ENCODE measurements at regions not wholly inside any gene's neighbourhood (a gene's known extent, or its start where the extent isn't known, plus 50 kb on each side); places are given as distances from the start of the nearest gene placed in this dataset.
"Not testable (repeated sequence)": the region's sequence is repeated elsewhere in the genome, so short reads cannot be mapped to it uniquely, and the experiment has no call there.

DNA sequence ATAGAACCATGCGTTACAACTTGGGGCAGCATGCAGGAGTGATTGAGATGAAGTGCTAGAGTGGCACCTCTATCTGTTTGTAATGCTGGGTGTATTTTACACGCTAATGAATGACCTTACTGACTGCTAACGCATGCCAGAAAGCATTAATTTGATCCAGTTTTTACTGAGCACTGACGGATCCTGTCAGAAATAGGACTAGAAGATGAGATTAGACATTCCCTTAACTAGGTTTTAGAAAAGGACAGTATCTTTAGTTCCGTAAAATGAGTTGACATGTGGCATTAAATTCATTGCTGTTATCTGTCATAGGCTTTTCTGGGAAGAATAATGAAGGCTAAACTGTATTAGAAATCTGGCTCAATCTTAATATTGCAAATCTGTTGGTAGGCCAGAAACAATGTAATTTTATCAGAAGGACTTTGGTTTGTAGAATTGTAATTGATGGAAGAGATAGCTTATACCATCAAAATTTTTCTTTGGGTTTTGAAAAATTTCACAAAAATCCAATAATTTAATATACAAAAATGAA lies 140.4 kb upstream of the WDFY3 start:
- no peak for FAIRE-seq

DNA sequence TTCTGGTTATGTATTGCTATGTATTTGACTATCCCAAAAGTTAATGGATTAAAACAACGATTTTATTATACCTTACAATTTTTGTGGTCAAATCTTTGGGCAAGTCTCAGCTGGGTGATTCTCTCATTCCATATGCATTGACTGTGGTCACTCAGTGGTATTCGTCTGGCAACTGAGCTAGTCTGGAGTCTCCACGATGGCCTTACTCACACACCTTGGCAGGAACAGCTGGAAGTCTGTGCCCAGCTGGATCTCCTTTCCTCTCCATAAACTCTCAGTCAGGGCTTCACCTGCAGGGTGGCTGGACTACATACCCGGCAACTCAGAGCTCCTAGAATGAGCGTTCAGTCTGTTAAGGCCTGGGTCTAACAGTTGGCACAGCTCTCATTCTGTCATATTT lies 141.1 kb upstream of the WDFY3 start:
- no peak for FAIRE-seq

GRCh38 chr4:85113706-85114105 lies 147.2 kb upstream of the WDFY3 start:
- no peak for FAIRE-seq

DNA sequence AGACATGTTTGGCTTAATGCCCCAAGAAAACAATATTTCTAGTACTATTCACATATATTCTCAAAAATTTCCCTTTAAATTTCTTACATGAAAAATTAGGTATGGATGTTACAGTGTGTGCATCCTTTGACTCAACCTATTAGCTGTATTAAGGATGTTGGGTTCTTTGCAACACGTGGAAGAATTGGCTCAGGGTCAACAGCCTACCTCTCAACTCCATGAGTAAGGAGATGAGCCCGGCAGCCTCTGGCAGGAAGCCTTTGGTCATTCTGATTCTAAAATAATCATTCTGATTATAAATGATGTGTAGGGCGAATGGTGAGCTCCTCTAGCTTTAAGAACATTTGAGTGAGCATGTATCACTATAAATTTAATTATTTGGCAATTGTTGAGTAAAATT lies 148.0 kb upstream of the WDFY3 start:
- no peak for FAIRE-seq

DNA sequence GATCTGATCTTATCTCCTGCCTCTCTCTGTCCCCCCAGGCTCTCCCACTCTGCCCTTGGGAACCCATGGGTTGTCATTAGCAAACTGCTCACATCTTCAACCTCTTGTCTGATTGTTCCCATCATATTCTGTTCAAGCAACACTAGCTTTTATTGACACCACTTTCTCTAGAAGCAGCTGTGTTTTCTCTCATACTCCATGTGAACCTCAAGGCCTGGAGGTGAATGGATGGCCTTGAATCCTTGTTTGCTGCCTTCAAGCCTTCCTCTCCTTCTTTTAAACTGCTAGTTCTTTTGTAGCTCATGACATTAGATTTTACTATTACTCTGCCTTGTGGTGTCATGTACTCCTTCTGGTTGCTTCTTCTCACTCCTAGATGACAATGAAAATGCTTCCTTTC lies 149.5 kb upstream of the WDFY3 start:
- FAIRE-seq = no peak

- no peak for FAIRE-seq
Observed at GRCh38 chr4:85125688-85126087, 159.2 kb upstream of the WDFY3 start.

DNA sequence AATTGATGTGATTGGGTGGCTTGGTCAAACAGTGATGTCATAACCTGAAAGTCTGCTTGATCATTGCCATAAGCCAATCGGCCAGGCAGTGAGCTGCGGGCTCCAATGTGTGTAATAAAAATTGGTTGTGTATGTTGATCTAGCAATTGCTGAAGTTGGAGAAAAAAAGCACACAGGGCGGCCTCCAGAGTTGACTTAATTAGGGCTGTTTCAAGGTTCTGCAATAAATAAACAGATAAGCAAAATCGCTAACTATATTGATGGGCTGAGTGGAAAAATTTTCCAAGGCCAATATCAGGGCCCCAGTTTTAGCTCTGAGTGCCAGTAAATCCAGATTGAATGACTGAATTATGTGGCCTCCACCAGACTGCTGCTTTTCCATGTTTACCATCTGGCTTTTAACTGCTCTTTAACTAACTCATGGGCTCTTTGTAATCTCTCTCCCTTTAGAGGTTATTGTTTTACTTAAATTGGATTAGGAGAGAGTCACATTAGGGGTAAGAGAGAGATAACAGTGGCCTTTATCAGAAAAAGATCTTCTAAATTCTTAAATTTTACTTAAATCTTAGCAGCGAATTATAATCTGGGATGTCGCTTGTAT lies 160.6 kb upstream of the WDFY3 start:
- FAIRE-seq = no peak

DNA sequence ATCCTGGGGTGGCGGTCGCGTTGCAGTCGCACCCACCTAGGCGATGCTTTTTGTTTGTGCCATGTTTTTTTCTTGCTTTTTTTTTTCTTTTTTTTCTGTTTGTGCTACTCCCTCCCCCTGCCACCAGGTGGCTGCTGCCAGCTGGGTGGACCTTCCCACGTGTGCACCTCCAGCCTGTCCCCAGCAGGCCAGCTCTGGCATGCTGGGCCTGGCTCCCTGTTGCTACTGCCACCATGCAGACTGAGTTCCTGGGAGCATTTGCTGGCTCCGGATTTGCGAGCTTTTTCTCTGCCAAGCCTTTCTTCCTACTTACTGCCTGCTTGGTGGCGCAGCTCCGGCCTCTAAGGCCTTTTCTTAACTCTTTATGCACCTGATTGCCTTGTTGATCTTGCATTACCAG lies 161.2 kb upstream of the WDFY3 start:
- FAIRE-seq = no peak

GRCh38 chr4:85128246-85129204 lies 162.0 kb upstream of the WDFY3 start:
- no peak for FAIRE-seq

DNA sequence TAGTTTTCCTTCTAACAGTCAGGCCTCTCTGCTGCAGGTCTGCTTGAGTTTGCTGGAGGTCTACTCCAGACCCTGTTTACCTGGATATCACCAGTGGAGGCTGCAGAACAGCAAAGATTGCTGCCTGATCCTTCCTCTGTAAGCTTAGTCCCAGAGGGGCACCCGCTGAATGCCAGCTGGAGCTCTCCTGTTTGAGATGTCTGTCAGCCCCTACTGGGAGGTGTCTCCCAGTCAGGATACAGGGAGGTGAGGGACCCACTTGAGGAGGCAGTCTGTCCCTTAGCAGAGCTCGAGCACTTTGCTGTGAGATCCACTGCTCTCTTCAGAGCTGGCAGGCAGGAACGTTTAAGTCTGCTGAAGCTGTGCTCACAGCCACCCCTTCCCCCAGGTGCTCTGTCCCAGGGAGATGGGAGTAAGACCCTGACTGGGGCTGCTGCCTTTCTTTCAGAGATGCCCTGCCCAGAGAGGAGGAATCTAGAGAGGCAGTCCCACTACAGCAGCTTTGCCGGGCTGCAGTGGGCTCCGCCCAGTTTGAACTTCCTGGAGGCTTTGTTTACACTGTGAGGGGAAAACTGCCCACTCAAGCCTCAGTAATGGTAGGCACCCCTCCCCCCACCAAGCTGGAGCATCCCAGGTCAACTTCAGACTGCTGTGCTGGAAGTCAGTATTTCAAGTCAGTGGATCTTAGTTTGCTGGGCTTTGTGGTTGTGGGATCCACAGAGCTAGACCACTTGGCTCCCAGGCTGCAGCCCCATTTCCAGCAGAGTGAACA lies 163.1 kb upstream of the WDFY3 start:
- not testable (repeated sequence) for FAIRE-seq

DNA sequence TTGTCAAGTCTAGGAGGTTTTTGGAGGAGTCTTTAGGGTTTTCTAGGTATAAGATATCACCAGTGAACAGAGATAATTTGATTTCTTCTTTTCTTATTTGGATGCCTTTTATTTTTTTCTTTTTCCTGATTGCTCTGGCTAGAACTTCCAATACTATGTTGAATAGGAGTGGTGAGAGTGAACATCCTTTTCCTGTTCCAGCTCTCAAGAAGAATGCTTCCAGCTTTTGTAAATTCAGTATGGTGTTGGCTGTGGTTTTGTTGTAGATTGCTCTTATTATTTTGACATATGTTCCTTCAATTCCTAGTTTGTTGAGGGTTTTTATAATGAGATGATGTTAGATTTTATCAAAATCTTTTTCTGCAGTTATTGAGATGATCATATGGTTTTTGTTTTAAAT lies 165.6 kb upstream of the WDFY3 start:
- FAIRE-seq = no peak

- no peak for FAIRE-seq
Observed at GRCh38 chr4:85132570-85132969, 166.1 kb upstream of the WDFY3 start.

DNA sequence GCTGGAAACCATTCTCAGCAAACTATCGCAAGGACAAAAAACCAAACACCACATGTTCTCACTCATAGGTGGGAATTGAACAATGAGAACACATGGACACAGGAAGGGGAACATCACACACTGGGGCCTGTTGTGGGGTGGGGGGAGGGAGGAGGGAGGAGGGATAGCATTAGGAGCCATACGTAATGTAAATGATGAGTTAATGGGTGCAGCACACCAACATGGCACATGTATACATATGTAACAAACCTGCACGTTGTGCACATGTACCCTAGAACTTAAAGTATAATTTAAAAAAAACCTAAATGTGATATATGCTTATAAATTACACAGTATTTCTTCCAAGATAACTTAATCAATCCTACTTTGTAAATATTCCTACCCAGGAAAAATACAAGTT lies 173.3 kb upstream of the WDFY3 start:
- not testable (repeated sequence) for FAIRE-seq

DNA sequence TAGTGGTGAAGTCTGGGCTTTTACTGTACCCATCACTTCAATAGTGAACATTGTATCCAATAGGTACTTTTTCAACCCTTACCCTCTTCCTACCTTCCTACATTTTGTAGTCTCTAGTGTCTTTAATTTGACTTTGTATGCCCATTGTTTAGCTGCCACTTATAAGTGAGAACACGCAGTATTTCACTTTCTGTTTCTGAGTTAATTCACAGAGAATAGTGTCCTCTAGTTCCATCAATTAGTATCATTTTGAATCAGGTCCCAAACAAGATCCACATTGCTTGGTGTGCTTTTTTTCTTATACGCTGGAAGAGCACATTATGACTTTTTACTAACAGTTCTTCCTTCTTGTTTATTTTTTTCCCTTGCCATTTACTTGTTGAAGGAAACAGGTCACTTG lies 176.0 kb upstream of the WDFY3 start:
- no peak for FAIRE-seq

DNA sequence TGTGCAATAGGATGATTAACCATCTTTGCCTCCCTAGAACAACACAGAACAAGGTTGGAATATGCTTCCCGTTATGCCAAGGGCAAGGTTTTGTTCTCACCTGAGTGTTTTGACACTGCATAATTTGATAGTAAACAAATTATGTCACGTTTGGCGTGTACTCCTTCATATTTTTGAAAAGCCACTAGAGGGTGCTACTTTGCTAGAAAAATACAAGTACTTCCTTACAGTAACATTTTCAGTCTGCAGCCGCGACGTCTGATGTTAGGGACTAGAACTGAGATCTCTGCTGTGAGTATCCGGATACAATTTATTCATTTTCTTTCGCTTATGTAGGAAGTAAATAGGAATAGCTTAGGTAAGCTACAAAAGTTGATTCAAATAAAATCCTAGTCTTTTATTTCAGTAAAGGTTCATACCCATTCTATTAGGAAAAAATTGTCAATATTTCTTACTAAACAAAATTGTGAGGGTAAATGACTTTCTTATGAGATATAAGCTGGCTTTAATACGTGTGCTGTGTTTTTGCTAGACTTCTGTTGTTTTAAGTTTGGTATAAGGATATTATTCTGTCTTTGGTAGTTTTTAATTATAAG lies 181.1 kb upstream of the WDFY3 start:
- FAIRE-seq = peak; percentile 97

DNA sequence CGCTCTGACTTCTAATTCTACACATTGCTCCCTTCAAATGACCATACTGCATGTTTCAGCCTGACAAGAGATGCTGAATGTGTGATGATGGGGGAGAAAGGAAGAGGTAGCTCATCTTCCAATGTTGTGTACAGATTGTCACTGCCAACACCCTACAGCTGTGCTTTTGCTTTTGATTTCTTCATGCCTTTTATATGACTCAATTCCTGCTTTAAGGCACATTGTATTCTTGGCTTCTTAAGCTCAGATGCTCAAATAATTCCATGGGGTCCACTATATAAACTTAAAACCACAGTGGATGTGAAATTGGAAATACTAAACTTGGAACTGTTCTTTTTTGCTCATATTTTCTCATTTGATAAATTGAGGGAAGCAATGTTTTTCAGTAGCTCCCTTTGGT lies 183.2 kb upstream of the WDFY3 start:
- no peak for FAIRE-seq

DNA sequence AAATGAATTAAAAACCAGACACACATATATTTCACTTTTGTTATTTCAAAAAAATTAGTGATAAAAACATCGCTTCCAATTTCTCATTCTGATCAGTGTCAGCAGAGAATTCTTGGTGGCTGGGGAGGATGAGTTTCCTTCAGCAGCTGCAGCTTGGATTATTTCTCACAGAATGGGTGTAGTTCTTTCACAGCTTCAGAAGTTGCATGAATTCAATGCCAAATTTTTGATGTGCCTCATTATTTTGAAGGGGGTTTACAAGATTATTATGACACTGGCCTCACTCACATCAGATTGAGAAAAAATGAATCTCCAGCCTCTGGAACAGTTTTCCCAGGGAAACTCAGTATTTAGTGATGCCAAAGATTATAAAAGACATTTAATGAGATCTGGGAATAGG lies 184.9 kb upstream of the WDFY3 start:
- FAIRE-seq = no peak

DNA sequence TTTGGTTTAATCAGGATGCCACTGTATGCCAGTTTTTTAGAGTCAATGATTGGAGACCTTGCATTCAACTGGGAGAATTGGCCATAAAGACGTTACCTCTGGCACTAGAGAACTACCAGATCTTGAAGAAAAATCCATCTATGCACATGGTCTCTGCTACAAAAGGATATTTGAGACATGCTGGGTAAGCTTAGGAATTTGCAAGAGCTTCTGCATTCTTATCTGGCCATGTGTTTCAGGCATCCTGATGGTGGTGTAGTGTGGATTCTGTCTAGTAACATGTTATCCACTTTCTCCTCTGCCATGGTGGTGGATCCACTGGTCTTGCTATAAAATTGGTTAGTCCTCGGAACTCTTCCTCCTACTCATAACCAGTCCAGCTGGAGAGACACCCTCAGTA lies 185.3 kb upstream of the WDFY3 start:
- FAIRE-seq = no peak

- no peak for FAIRE-seq
Observed at GRCh38 chr4:85152480-85152879, 186.0 kb upstream of the WDFY3 start.

DNA sequence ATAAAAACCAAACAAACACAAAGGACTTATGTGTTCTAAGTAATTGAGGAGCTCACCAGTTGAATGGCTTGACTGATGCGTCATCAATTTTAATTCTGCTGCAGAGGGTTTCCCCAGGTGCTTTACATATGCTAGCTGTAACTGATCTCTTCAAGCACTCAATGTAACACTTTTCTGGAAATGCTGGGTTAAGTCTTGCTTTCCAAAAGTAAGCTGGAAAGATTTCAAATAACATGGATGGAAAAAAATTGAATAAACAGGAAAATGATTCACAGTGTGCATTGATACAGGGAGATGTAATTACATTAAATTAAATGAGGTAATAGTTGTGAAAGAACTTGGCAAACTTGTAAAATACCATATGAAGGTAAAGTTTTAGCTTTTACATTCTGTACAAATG lies 186.7 kb upstream of the WDFY3 start:
- FAIRE-seq = no peak

DNA sequence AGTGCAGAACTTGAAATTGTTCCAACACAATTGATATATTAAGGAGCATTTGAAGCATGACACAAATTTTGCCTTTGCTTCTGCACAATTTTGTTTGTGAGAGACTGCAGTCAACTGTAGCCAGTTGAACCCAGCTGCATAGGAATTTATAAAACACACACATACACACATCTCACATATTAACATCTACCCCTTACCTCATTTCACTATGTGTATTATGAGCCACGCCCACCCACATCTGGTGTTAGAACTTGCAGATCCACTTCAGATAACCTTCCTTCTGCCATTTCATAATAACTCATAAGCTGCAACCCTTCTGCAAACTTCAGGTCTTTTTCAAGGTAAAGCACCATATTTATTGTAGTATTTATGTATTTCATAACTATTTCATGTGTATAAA lies 188.1 kb upstream of the WDFY3 start:
- no peak for FAIRE-seq

GRCh38 chr4:85165808-85166207 lies 199.3 kb upstream of the WDFY3 start:
- FAIRE-seq = no peak

DNA sequence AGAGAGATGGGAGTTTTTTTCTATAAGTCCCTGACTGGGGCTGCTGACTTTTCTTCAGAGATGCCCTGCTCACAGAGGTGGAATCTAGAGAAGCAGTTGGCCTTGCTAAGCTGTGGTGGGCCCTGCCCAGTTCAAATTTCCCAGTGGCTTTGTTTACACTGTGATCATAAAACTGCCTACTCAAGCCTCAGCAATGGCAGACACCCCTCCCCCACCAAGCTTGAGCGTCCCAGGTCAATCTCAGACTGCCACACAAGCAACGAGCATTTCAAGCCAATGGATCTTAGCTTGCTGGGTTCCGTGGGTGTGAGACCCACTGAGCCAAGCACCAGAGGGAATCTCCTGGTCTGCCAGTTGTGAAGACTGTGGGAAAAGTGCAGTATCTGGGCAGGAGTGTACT lies 199.8 kb upstream of the WDFY3 start:
- no peak for FAIRE-seq
